CD1c-positive myeloid dendritic cell (primary cell): ENCODE measurements at regions not wholly inside any gene's neighbourhood (a gene's known extent, or its start where the extent isn't known, plus 50 kb on each side); places are given as distances from the start of the nearest gene placed in this dataset.
"Not testable (repeated sequence)": the region's sequence is repeated elsewhere in the genome, so short reads cannot be mapped to it uniquely, and the experiment has no call there.

Experiments
- DNase-seq: peaks from one replicate; pipeline ENCODE4 v3.0.0-alpha.2; 2016; ENCODE audit errors: extremely low spot score

- no peak for DNase-seq
These were observed 1642.4 kb downstream of the EFNA5 start for GRCh38 chr5:106028314-106028713.

DNA sequence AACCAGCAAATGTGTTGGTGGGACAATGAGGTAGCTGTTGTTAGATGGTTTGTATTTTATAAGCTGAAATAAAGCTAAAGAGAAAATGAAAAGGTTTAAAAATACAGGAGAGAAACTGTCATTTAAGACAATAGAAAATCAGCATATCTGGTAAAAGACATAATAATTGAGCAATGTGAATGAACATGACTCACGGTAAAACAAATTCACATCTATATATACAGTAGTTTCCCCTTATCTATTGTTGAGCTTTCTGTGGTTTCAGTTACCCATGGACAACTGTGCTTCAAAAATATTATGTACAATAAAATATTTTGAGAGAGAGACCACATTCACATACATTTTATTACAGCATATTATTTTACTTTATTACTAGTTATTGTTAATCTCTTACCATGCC lies 1649.8 kb downstream of the EFNA5 start:
- no peak for DNase-seq

GRCh38 chr5:106019261-106019660 lies 1651.5 kb downstream of the EFNA5 start:
- DNase-seq, result no peak

DNA sequence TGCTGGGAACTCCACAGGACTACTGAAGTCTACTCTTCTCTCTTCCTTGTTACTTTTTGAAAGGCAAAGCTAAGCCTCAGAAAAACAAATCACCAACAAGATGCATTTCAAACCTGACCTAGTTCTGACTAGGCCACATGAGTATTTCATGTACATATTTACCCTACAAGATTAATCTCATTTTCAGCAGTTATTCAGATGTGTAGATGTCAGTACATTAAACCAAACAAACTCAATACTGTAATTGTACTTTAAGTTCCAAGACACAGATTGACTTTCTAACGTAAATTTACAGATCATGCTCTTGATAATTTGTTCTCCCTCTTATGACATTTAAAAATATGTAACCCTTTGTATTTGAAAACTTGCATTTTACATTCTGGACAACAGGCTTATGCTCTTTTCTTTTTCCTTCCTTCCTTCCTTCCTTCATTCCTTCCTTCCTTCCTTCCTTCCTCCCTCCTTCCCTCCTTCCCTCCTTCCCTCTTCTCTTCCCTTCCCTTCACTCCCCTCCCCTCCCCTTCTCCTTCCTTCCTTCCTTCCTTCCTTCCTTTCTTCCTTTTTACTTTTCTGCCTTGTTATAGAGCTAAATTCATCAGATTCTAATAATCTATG lies 1653.4 kb downstream of the EFNA5 start:
- no peak for DNase-seq

GRCh38 chr5:106014262-106014661 lies 1656.5 kb downstream of the EFNA5 start:
- DNase-seq, result no peak

DNA sequence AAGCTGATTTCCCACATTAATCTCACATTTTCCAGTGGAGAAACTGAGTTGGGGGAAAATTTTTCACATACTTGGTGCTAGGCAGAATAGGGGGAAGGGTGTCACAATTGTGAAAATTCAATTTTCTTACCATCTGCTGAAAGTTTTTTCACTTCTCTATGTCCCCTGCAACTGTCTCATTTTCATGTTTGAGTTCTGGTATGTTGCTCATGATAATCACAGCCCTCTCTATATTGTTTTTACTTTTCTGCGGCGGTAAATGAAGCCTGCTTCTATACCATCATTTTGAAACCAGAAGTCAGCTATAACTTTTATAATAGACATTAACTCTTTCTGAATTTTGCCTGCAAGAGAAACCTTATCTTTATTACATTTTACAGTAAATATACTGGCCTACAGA lies 1664.5 kb downstream of the EFNA5 start:
- DNase-seq, result no peak

DNA sequence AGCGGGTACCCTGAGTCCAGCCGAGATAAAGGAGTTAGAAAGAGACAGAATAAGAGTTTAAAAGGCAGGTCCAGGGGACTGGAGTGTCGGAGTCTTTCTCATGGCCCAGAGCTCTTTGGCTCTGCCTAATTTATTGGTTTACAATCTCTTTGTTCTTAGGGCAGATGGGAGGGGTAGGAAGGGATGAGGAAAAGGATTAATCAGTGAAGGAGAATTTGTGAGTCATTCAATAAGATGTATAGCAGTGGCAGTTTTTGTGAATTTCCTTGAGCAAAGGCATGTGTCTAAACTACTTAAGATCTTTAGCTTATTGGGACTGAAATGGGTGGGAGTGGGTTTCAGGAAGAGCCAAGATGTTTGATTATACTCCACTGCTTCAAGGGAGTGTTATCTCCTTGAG lies 1671.7 kb downstream of the EFNA5 start:
- DNase-seq, result not testable (repeated sequence)

GRCh38 chr5:105993027-105993426 lies 1677.7 kb downstream of the EFNA5 start:
- DNase-seq, result no peak

DNA sequence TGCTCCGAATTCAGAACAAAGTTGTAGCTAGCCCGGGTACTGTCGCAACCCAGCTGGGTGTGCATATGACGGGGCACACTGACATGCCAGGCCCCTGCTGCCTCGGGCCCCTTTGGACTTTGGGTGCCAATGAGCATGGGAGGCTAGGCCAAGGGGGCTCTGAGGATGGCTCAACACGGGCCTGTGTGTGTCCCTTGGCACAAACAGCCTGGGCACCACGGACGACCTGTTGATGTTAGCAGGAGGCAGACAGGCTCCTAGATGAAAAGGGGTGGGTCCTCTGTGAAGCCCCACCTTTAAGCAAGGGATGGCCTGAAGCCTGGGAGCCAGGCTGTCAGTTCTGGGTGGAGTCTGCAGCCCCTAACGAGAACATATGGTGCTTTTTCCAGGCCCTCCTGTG lies 1688.2 kb downstream of the EFNA5 start:
- no peak for DNase-seq

GRCh38 chr5:105978011-105978410 lies 1692.7 kb downstream of the EFNA5 start:
- DNase-seq, result no peak

DNA sequence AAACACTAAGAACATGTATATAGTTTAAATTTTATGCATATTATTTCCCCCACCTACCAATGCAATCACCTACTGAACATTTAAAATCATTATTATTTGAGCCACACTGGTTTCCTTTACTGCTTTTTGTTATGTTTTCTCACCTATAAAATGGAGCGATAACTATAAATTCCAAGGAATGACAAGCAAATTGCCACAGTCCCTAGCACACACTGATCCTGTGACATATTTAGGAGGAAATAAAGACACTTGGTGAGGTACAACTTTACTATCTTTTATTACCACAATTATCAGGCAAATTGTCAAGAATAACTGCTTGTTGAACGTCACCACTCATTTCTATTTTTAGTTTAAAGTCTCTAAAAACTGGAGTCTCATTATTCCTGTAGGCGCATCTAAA lies 1693.6 kb downstream of the EFNA5 start:
- DNase-seq, result no peak

DNA sequence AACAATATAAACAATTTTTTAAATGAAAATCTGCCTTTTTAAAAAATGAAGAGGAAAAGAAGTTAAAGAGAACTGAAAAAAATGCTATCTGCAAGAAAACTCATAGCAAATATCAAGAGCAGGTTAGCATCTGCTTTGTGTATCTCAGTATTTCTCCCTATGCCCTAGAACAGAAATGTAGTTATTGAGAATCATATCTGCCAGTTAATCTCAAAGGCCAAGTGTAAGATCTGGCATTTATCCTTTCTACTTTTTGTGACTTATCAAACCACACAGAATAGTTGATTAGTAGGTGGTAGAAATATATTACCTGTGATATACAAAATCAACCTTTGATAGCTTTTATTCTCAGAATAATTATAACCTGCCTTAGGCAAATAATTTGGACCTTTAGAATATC lies 1699.8 kb downstream of the EFNA5 start:
- no peak for DNase-seq

DNA sequence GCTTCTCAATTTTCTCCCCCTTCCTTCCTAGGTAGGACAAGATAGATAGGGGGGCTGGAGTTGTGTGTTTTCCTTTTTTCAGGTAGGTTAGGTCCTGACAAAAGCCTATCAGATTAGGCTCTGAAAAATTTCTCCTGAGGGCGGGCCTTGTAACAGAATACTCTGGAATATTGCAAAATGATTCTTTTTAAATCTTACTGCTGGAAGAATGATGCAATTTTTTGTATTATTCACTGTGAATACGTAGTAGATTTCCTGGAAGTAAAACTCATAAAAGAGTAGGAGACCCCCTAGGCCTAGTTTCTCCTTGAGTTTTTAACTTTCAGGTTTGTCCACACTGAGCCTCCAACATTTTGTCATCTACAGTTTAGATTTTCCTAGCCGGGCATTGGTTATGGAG lies 1701.8 kb downstream of the EFNA5 start:
- DNase-seq, result no peak

- DNase-seq, result no peak
These were observed 1707.0 kb downstream of the EFNA5 start for GRCh38 chr5:105963696-105964255.

DNA sequence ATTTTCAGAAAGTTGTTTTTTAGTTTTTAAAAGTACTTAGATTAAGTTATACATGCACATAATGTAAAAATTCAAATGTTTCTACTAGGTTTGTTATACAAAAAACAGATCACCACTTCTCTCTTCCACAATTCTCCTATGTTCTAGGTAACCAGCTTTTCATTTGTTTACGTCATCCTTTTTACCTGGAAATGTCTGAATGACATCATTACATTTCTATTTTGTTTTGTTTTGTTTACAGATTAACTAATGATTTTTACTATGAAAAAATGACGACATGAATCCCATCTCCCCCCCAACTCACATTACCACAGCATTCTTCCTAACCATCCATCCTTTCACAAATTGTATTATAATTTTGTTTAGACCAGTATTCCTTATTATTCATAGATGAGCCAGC lies 1709.2 kb downstream of the EFNA5 start:
- DNase-seq, result no peak

- DNase-seq, result no peak
These were observed 1714.1 kb downstream of the EFNA5 start for GRCh38 chr5:105956456-105957196.

DNA sequence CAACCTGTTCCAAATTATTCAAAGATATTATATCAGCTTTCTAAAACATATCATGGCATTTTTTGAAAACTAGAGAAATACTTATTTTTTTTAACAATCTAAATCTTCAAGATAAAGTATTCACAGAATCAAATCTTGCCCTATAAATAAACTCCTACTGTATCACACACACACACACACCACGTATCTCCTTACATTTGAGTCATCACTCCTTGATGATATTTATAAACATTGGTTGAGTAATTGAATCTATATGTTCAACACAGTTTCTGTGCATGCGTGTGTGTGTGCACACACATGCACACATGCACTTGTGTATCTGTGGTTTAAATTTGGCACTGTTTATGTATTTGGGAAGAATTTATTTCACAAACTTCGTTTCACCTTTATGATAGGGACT lies 1716.4 kb downstream of the EFNA5 start:
- DNase-seq, result no peak

DNA sequence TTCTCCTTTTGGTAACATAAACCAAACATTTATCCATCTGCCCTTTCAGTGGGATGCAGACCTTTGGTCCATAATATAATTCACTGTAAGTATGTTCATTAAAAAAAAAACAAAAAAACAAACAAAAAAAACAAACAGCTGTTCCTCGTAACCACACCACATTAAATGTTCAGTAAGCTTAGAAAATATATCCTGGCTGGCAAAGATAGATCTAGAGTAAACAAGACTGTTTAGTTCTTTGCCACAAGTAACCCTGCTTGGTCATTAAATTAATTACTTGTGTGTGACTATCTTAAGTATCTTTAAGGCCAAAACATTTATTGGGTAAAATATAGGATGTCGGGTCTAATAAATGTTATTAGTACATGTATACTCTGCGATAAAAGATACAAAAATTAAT lies 1717.1 kb downstream of the EFNA5 start:
- no peak for DNase-seq

DNA sequence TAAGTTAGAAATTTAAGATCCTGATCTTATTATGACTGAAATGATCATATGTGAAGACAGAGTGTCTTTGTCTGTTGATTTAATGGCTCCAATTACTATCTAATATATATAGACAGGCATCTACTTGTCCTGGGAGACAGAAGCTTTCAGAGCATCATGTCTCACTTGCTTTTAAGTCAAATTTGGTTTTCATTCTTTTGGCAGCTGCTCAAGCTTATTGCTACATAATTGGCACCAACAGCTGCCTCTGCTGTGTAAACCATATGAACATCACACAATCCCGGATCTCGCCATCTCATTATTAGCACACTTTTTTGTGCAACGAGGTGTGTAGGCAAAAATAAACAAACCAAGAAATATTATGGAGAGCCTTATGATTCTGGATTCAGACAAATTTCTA lies 1717.9 kb downstream of the EFNA5 start:
- DNase-seq, result no peak

- no peak for DNase-seq
These were observed 1723.3 kb downstream of the EFNA5 start for GRCh38 chr5:105947461-105947860.

DNA sequence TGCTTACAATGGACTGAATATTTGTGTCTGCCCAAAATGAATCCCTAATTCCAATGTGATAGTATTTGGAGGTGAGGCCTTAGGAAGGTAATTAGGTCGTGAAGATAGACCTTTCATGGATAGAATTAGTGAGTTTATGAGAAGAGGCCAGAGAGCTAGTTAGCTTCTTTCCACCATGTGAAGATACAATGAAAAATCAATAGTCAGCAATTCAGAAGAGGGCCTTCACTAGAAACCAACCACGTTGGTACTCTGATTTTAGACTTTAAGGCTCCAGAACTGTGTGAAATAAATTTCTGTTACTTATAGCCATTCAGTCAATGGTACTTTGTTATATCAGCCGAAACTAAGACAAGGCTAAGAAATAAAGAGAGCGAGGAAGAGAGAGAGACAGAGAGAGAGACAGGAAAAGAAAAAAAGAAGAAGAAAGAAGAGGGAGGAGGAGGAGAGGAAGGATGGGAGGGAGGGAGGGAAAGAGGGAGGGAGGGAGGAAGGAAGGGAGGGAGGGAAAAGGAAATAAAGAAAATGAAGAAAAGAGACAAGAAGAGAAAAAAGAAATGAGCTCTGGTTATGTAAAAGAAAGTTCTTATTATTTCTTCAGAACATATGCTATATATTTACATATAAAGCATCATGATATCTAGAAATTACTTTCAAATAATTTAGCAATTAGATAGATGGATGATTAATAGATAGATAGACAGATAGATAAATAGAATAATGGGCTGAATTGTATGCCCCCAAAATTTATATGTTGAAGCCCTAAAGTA lies 1725.3 kb downstream of the EFNA5 start:
- DNase-seq, result no peak

DNA sequence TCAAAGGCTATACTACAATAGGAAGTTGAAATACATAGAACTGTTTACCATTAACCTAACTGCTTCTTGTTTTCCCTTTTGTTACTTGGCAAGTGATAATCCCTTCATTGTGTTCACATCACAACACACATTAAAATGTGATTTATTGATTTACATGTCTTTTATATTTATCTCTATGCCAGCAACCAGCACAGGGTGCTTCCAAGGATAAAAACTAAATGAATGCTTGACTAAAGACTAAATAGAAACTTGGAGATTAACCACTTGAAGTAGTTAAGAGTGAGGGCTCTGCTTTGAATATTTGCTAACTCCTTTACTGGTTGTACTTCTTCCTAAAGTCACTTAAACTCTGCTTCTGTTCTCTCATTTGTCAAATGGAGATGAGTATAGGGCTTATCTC lies 1730.6 kb downstream of the EFNA5 start:
- DNase-seq, result no peak

GRCh38 chr5:105934171-105934570 lies 1736.6 kb downstream of the EFNA5 start:
- DNase-seq, result no peak
